ENCODE measurements at regions not wholly inside any gene's neighbourhood (a gene's known extent, or its start where the extent isn't known, plus 50 kb on each side); places are given as distances from the start of the nearest gene placed in this dataset.
A peak's percentile ranks its signal among the peaks of the same experiment; 100 is the strongest.

- no peaks in the 10 kb centered on the region for H3K36me3 Mint-ChIP-seq
Observed at GRCh38 chr18:60445341-60445740, 72.8 kb upstream of the MC4R start.

GRCh38 chr18:60446821-60447220 is 74.2 kb upstream of the MC4R start:
- H3K9me3 Mint-ChIP-seq = peaks cover 3% of the 10 kb centered on the region
- H3K27me3 Mint-ChIP-seq = peaks cover 9% of the 10 kb centered on the region

More at GRCh38 chr18:60445341-60445740, 72.8 kb upstream of the MC4R start:
- peaks cover 3% of the 10 kb centered on the region for H3K9me3 Mint-ChIP-seq
- no peaks in the 10 kb centered on the region for H3K4me1 Mint-ChIP-seq
- peaks cover 9% of the 10 kb centered on the region for H3K27me3 Mint-ChIP-seq
- no peak overlapping the region for H3K4me3 Mint-ChIP-seq
- no peak for ATAC-seq
- H3K27ac Mint-ChIP-seq = no peak overlapping the region

GRCh38 chr18:60448487-60449267 is 76.1 kb upstream of the MC4R start:
- no peaks in the 10 kb centered on the region for H3K4me1 Mint-ChIP-seq
- H3K36me3 Mint-ChIP-seq = no peaks in the 10 kb centered on the region
- no peak overlapping the region for H3K4me3 Mint-ChIP-seq
- peaks cover 9% of the 10 kb centered on the region for H3K27me3 Mint-ChIP-seq
- H3K9me3 Mint-ChIP-seq = peaks cover 3% of the 10 kb centered on the region
- no peak for ATAC-seq
- no peak overlapping the region for H3K27ac Mint-ChIP-seq

More at GRCh38 chr18:60446821-60447220, 74.2 kb upstream of the MC4R start:
- no peak overlapping the region for H3K27ac Mint-ChIP-seq
- no peak for ATAC-seq
- H3K4me3 Mint-ChIP-seq = no peak overlapping the region
- no peaks in the 10 kb centered on the region for H3K4me1 Mint-ChIP-seq
- H3K36me3 Mint-ChIP-seq = no peaks in the 10 kb centered on the region

- H3K4me3 Mint-ChIP-seq = no peak overlapping the region
- H3K27me3 Mint-ChIP-seq = peaks cover 9% of the 10 kb centered on the region
- H3K4me1 Mint-ChIP-seq = no peaks in the 10 kb centered on the region
- H3K36me3 Mint-ChIP-seq = no peaks in the 10 kb centered on the region
- no peak overlapping the region for H3K27ac Mint-ChIP-seq
- peaks cover 6% of the 10 kb centered on the region for H3K9me3 Mint-ChIP-seq
- no peak for ATAC-seq
Observed at GRCh38 chr18:60452421-60452820, 79.8 kb upstream of the MC4R start.

- no peaks in the 10 kb centered on the region for H3K9me3 Mint-ChIP-seq
- no peaks in the 10 kb centered on the region for H3K36me3 Mint-ChIP-seq
- H3K27ac Mint-ChIP-seq = no peak overlapping the region
- H3K27me3 Mint-ChIP-seq = no peaks in the 10 kb centered on the region
- no peak for ATAC-seq
- H3K4me3 Mint-ChIP-seq = no peak overlapping the region
- H3K4me1 Mint-ChIP-seq = no peaks in the 10 kb centered on the region
Observed at GRCh38 chr18:60466677-60467076, 94.1 kb upstream of the MC4R start.

- H3K4me3 Mint-ChIP-seq = no peak overlapping the region
- no peak for ATAC-seq
- H3K36me3 Mint-ChIP-seq = no peaks in the 10 kb centered on the region
- no peaks in the 10 kb centered on the region for H3K27me3 Mint-ChIP-seq
- peaks cover 3% of the 10 kb centered on the region for H3K9me3 Mint-ChIP-seq
- no peaks in the 10 kb centered on the region for H3K4me1 Mint-ChIP-seq
- H3K27ac Mint-ChIP-seq = no peak overlapping the region
Observed at GRCh38 chr18:60469387-60470100, 97.0 kb upstream of the MC4R start.

GRCh38 chr18:60471652-60472051 is 99.1 kb upstream of the MC4R start:
- Mint-ChIP-seq H3K9me3 (peaks cover 3% of the 10 kb centered on the region), H3K4me3 (no peak overlapping the region), H3K27me3 (no peaks in the 10 kb centered on the region), H3K36me3 (no peaks in the 10 kb centered on the region), H3K27ac (no peak overlapping the region), H3K4me1 (no peaks in the 10 kb centered on the region)
- ATAC-seq = no peak

GRCh38 chr18:60485201-60485600 is 112.6 kb upstream of the MC4R start:
- H3K36me3 Mint-ChIP-seq = no peaks in the 10 kb centered on the region
- H3K9me3 Mint-ChIP-seq = no peaks in the 10 kb centered on the region
- no peak overlapping the region for H3K27ac Mint-ChIP-seq
- no peaks in the 10 kb centered on the region for H3K27me3 Mint-ChIP-seq
- no peak overlapping the region for H3K4me3 Mint-ChIP-seq
- ATAC-seq = no peak
- H3K4me1 Mint-ChIP-seq = no peaks in the 10 kb centered on the region

- ATAC-seq = no peak
Observed at GRCh38 chr18:60493066-60493465, 120.5 kb upstream of the MC4R start.

GRCh38 chr18:60499675-60500074 is 127.1 kb upstream of the MC4R start:
- Mint-ChIP-seq H3K9me3 (no peaks in the 10 kb centered on the region), H3K27ac (no peak overlapping the region), H3K27me3 (no peaks in the 10 kb centered on the region), H3K4me3 (no peak overlapping the region), H3K4me1 (no peaks in the 10 kb centered on the region), H3K36me3 (no peaks in the 10 kb centered on the region)
- no peak for ATAC-seq

More at GRCh38 chr18:60493066-60493465, 120.5 kb upstream of the MC4R start:
- Mint-ChIP-seq H3K36me3 (no peaks in the 10 kb centered on the region), H3K4me3 (no peak overlapping the region), H3K27ac (no peak overlapping the region), H3K4me1 (no peaks in the 10 kb centered on the region), H3K9me3 (no peaks in the 10 kb centered on the region), H3K27me3 (no peaks in the 10 kb centered on the region)

GRCh38 chr18:60500960-60501359 is 128.4 kb upstream of the MC4R start:
- no peaks in the 10 kb centered on the region for H3K4me1 Mint-ChIP-seq
- ATAC-seq = no peak
- H3K9me3 Mint-ChIP-seq = no peaks in the 10 kb centered on the region
- no peaks in the 10 kb centered on the region for H3K36me3 Mint-ChIP-seq
- H3K27ac Mint-ChIP-seq = no peak overlapping the region
- no peak overlapping the region for H3K4me3 Mint-ChIP-seq
- no peaks in the 10 kb centered on the region for H3K27me3 Mint-ChIP-seq

- H3K4me1 Mint-ChIP-seq = no peaks in the 10 kb centered on the region
Observed at GRCh38 chr18:60502591-60502990, 130.0 kb upstream of the MC4R start.

GRCh38 chr18:60503199-60503598 is 130.6 kb upstream of the MC4R start:
- Mint-ChIP-seq H3K27ac (no peak overlapping the region), H3K4me1 (no peaks in the 10 kb centered on the region), H3K9me3 (no peaks in the 10 kb centered on the region), H3K27me3 (no peaks in the 10 kb centered on the region), H3K36me3 (no peaks in the 10 kb centered on the region), H3K4me3 (no peak overlapping the region)
- no peak for ATAC-seq

More at GRCh38 chr18:60502591-60502990, 130.0 kb upstream of the MC4R start:
- Mint-ChIP-seq H3K4me3 (no peak overlapping the region), H3K36me3 (no peaks in the 10 kb centered on the region), H3K27me3 (no peaks in the 10 kb centered on the region), H3K9me3 (no peaks in the 10 kb centered on the region), H3K27ac (no peak overlapping the region)
- ATAC-seq = no peak

- H3K4me3 Mint-ChIP-seq = no peak overlapping the region
- H3K27me3 Mint-ChIP-seq = no peaks in the 10 kb centered on the region
- H3K4me1 Mint-ChIP-seq = no peaks in the 10 kb centered on the region
- no peaks in the 10 kb centered on the region for H3K9me3 Mint-ChIP-seq
- no peak overlapping the region for H3K27ac Mint-ChIP-seq
- H3K36me3 Mint-ChIP-seq = no peaks in the 10 kb centered on the region
- ATAC-seq = no peak
Observed at GRCh38 chr18:60506190-60506589, 133.6 kb upstream of the MC4R start.

GRCh38 chr18:60506682-60507081 is 134.1 kb upstream of the MC4R start:
- H3K27ac Mint-ChIP-seq = no peak overlapping the region

GRCh38 chr18:60508108-60508507 is 135.5 kb upstream of the MC4R start:
- H3K36me3 Mint-ChIP-seq = no peaks in the 10 kb centered on the region
- H3K4me1 Mint-ChIP-seq = no peaks in the 10 kb centered on the region
- no peak overlapping the region for H3K4me3 Mint-ChIP-seq
- no peak for ATAC-seq
- no peaks in the 10 kb centered on the region for H3K27me3 Mint-ChIP-seq
- H3K27ac Mint-ChIP-seq = no peak overlapping the region
- H3K9me3 Mint-ChIP-seq = no peaks in the 10 kb centered on the region

More at GRCh38 chr18:60506682-60507081, 134.1 kb upstream of the MC4R start:
- peak; percentile 24 for ATAC-seq
- Mint-ChIP-seq H3K27me3 (no peaks in the 10 kb centered on the region), H3K36me3 (no peaks in the 10 kb centered on the region), H3K4me3 (no peak overlapping the region), H3K9me3 (no peaks in the 10 kb centered on the region), H3K4me1 (no peaks in the 10 kb centered on the region)

All from stimulated activated memory B cell treated with anti-CD40 and anti-IgM and Interleukin-4, amounts not matched to agents 10 μg/mL and 1 μg/mL and 100 μg/mL, for 72 hours (primary cell).